ENCODE measurements at regions not wholly inside any gene's neighbourhood (a gene's known extent, or its start where the extent isn't known, plus 50 kb on each side); places are given as distances from the start of the nearest gene placed in this dataset.

DNA sequence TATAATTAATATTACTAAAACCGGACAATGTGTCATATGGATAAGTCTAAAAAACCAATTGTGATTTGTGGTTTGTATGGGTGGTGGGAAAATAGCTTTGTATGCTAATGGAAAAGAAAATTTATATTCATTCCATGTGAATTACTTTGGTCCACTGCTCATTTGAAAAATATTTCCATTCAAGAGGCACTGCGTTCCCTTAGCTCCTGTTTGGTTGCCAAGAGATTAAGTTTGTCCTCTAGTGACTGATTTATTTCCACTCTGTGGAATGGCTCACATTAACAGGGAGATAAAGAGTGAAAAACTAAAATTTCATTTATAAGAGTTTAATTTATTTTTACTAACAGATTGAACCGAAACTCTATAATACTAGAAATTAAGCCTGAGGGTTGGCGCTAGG is 744.1 kb upstream of the CHRM3 start:
- TF ChIP-seq ELF1 (tag; IDR thresholded peaks at IDR 0.05) (no peak), CREB3L1 (IDR thresholded peaks at IDR 0.05; ENCODE audit: borderline replicate concordance, low read depth) (no peak), CTCF (IDR thresholded peaks at IDR 0.05 in 2 of 3, conservative IDR thresholded peaks at IDR 0.05 in 1 of 3; ENCODE audit: insufficient read depth in 2 of 3, low read depth in 1 of 3, low read length in 3 of 3) (no peak), CREB1 (IDR thresholded peaks at IDR 0.05) (no peak), CREB1 (CRISPR knock-in tag; IDR thresholded peaks at IDR 0.05) (no peak), MNT (conservative IDR thresholded peaks at IDR 0.05) (no peak), RNF2 (IDR thresholded peaks at IDR 0.05) (no peak)
- TF ChIP-seq, protein P1, sequence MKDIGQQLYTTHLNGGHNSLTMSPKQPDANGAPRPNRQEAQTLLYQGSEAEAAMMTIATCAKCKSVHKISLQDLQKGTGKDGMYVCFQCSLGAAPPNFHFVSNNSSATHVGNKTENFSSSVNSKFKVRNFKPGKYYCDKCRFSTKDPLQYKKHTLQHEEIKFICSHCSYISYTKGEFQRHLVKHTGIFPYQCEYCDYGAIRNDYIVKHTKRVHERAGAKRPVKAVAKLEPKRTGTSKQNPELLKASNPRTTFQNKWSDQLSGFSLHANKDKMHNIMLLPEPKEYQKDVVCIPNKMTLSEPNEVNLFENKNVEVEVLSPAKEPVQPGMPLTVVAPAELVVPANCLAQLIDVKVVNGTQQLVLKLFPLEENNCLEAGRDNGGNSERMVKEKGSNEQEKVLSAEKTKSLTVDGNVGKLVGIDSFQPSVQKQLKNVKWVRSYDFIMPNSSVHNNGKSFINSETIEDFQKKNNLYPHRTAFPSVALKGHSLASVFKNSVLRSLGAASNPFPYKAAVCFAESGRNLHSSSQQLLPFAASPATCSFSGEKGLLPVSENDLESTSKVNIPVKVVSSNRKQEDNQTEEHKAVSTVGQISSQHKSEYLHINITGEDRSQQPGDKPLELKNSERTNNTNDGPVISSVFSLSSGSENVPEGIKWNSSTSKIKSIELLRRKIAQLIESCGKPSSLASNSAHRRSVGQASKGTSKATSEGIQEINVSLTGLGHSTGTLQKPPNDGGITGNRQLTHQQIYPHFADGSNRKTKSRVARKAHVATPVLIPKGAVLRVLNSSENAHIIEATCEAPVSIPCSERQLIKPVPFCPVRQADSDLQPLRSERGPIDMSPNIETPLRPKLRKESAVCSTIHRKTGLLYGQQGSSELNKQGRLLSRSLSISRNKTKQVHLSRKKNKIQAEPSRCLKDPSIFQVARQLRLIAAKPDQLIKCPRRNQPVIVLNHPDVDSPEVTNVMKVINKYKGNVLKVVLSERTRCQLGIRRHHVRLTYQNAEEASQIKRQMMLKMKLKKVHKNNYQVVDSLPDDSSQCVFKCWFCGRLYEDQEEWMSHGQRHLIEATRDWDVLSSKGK (CRISPR knock-in tag; IDR thresholded peaks at IDR 0.05), result no peak

All from K562 (cell line).